ENCODE measurements at regions not wholly inside any gene's neighbourhood (a gene's known extent, or its start where the extent isn't known, plus 50 kb on each side); places are given as distances from the start of the nearest gene placed in this dataset.

- no peak for DNase-seq
- Mint-ChIP-seq H3K4me3 (no peak overlapping the region), H3K27ac (no peak overlapping the region), H3K9me3 (no peaks in the 10 kb centered on the region), H3K4me1 (no peaks in the 10 kb centered on the region), H3K36me3 (ENCODE audit: low read depth) (no peaks in the 10 kb centered on the region), H3K27me3 (no peaks in the 10 kb centered on the region)
- ChIA-PET POLR2A (no interaction called here), CTCF (no interaction called here)
- intact Hi-C loops (cut with micrococcal nuclease), result no loop called here
- ATAC-seq (ENCODE audit: low read depth), result no peak
- no peak for TF ChIP-seq CTCF (IDR thresholded peaks at IDR 0.05)
Measured at GRCh38 chr2:35174845-35175244, 1180.7 kb upstream of the CRIM1 start.

- Mint-ChIP-seq H3K4me3 (no peak overlapping the region), H3K27ac (no peak overlapping the region), H3K4me1 (no peaks in the 10 kb centered on the region), H3K27me3 (no peaks in the 10 kb centered on the region), H3K36me3 (ENCODE audit: low read depth) (no peaks in the 10 kb centered on the region), H3K9me3 (no peaks in the 10 kb centered on the region)
- POLR2A ChIA-PET, result no interaction called here
- intact Hi-C loops (cut with micrococcal nuclease), result no loop called here
- TF ChIP-seq CTCF (IDR thresholded peaks at IDR 0.05), result no peak
- no peak for DNase-seq
- CTCF ChIA-PET, result no interaction called here
- ATAC-seq (ENCODE audit: low read depth), result no peak
Measured at GRCh38 chr2:35172687-35173086, 1182.9 kb upstream of the CRIM1 start.

- TF ChIP-seq CTCF (IDR thresholded peaks at IDR 0.05), result no peak
- no peaks in the 10 kb centered on the region for H3K4me1 Mint-ChIP-seq
- intact Hi-C loops (cut with micrococcal nuclease), result loop anchor here (5.0 kb wide), 1 partner anchor 1619 kb away; no protein-coding TSS in a partner anchor
- no peak overlapping the region for H3K27ac Mint-ChIP-seq
- ChIA-PET POLR2A (no interaction called here), CTCF (no interaction called here)
- ATAC-seq (ENCODE audit: low read depth), result no peak
- no peaks in the 10 kb centered on the region for H3K36me3 Mint-ChIP-seq (ENCODE audit: low read depth)
- H3K27me3 Mint-ChIP-seq, result no peaks in the 10 kb centered on the region
- no peak for DNase-seq
- no peak overlapping the region for H3K4me3 Mint-ChIP-seq
- H3K9me3 Mint-ChIP-seq, result no peaks in the 10 kb centered on the region
Measured at GRCh38 chr2:35168351-35168750, 1187.2 kb upstream of the CRIM1 start.

- peaks cover 2% of the 10 kb centered on the region for H3K9me3 Mint-ChIP-seq
- no peak for TF ChIP-seq CTCF (IDR thresholded peaks at IDR 0.05)
- POLR2A ChIA-PET, result no interaction called here
- CTCF ChIA-PET, result no interaction called here
- H3K4me3 Mint-ChIP-seq, result no peak overlapping the region
- ATAC-seq (ENCODE audit: low read depth) (no peak), DNase-seq (no peak)
- intact Hi-C loops (cut with micrococcal nuclease), result no loop called here
- no peaks in the 10 kb centered on the region for H3K36me3 Mint-ChIP-seq (ENCODE audit: low read depth)
- no peaks in the 10 kb centered on the region for H3K4me1 Mint-ChIP-seq
- no peaks in the 10 kb centered on the region for H3K27me3 Mint-ChIP-seq
- no peak overlapping the region for H3K27ac Mint-ChIP-seq
Measured at GRCh38 chr2:35163948-35164347, 1191.6 kb upstream of the CRIM1 start.

GRCh38 chr2:35160871-35161270 is 1194.7 kb upstream of the CRIM1 start:
- Mint-ChIP-seq H3K9me3 (peaks cover 2% of the 10 kb centered on the region), H3K36me3 (ENCODE audit: low read depth) (no peaks in the 10 kb centered on the region), H3K27me3 (no peaks in the 10 kb centered on the region), H3K27ac (no peak overlapping the region), H3K4me1 (no peaks in the 10 kb centered on the region), H3K4me3 (no peak overlapping the region)
- intact Hi-C loops (cut with micrococcal nuclease), result no loop called here
- no peak for TF ChIP-seq CTCF (IDR thresholded peaks at IDR 0.05)
- DNase-seq (no peak), ATAC-seq (ENCODE audit: low read depth) (no peak)
- ChIA-PET POLR2A (no interaction called here), CTCF (no interaction called here)

All from activated B cell treated with CpG ODN at 0.5 μM for 24 hours (primary cell).